ENCODE measurements at regions not wholly inside any gene's neighbourhood (a gene's known extent, or its start where the extent isn't known, plus 50 kb on each side); places are given as distances from the start of the nearest gene placed in this dataset.
A peak's percentile ranks its signal among the peaks of the same experiment; 100 is the strongest.

DNA sequence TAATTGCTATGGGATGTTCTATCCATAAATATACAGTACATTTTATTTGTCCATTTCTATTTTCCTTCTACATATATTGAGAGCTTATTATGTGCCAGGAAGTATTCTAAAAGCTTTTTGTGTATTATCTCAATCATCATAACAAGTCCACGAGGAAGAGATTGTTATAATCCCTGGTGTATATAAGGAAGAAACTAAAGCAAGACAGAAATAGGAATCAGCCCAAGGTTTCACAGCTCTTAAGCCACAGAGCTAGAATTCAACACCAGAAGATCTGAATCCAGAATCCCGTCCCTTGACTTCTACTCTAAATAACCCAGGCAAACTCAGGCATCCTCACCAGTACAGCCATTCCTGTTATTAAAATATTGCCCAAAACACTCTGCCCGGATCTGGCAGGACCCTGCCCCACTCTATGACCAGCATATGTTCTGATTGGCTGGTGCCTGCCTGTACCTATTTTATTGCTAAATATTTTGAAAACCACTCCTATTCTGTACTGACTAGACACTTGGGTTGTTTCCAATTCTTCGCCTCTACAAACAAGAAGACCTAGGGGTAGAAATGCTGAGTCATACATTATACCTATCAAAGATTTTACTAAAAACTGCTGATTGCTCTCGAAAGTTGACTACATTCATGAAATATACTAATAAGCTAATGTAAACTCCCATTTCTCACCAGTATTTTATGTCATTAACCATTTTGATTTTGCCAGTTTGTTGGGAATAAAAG is 297.4 kb downstream of the ENC1 start:
- DNase-seq (ENCODE audit: low read depth, low spot score) (no peak), ATAC-seq (peak; percentile 20; the same call in 1 of the 2 replicates)
- Histone ChIP-seq H3K4me1 (ENCODE audit: control insufficient read depth in 1 of 2, insufficient read depth in 2 of 2, low read length in 2 of 2) (peaks cover 6 to 8% of the 10 kb centered on the region in 2 experiments; a peak in 2 of 4 replicates), H3K9ac (ENCODE audit: low read length) (no peak overlapping the region), H3K9me2 (ENCODE audit: insufficient read depth) (no peaks in the 10 kb centered on the region), H3K4me2 (ENCODE audit: low read length) (no peak overlapping the region), H2AFZ (ENCODE audit: low read depth, low read length, poor library complexity, severe bottlenecking) (no peak overlapping the region), H4K20me1 (ENCODE audit: insufficient read depth) (no peaks in the 10 kb centered on the region), H3K27ac (ENCODE audit: low read depth, low read length) (no peak overlapping the region), H3K4me3 (replicated peaks in 1 of 2; ENCODE audit: low read depth in 1 of 2, low read length in 2 of 2) (no peak overlapping the region), H3K36me3 (ENCODE audit: control insufficient read depth in 1 of 2, insufficient read depth in 2 of 2, low read length in 2 of 2) (no peaks in the 10 kb centered on the region), H3K27me3 (ENCODE audit: insufficient read depth, low read length) (no peaks in the 10 kb centered on the region), H3K9me3 (ENCODE audit: control insufficient read depth in 1 of 2, insufficient read depth in 1 of 2, low read depth in 1 of 2, low read length in 2 of 2) (no peaks in the 10 kb centered on the region), H3K79me2 (ENCODE audit: insufficient read depth, low read length) (no peaks in the 10 kb centered on the region)
- intact Hi-C loops (cut with micrococcal nuclease): loop anchor here (5.0 kb wide), 1 partner anchor 299 kb away; the partner anchor contains the start of gene ENC1
- no peak for TF ChIP-seq CEBPB (IDR thresholded peaks at IDR 0.05; ENCODE audit: low read depth)
- TF ChIP-seq ZNF274 (IDR thresholded peaks at IDR 0.05; ENCODE audit: low read depth, low read length): no peak
- TF ChIP-seq RAD21 (IDR thresholded peaks at IDR 0.05; ENCODE audit: low read depth): no peak
- TF ChIP-seq ZFX (IDR thresholded peaks at IDR 0.05): no peak
- TF ChIP-seq, protein P1, sequence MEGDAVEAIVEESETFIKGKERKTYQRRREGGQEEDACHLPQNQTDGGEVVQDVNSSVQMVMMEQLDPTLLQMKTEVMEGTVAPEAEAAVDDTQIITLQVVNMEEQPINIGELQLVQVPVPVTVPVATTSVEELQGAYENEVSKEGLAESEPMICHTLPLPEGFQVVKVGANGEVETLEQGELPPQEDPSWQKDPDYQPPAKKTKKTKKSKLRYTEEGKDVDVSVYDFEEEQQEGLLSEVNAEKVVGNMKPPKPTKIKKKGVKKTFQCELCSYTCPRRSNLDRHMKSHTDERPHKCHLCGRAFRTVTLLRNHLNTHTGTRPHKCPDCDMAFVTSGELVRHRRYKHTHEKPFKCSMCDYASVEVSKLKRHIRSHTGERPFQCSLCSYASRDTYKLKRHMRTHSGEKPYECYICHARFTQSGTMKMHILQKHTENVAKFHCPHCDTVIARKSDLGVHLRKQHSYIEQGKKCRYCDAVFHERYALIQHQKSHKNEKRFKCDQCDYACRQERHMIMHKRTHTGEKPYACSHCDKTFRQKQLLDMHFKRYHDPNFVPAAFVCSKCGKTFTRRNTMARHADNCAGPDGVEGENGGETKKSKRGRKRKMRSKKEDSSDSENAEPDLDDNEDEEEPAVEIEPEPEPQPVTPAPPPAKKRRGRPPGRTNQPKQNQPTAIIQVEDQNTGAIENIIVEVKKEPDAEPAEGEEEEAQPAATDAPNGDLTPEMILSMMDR (IDR thresholded peaks at IDR 0.05 in 2 of 3, conservative IDR thresholded peaks at IDR 0.05 in 1 of 3; ENCODE audit: borderline replicate concordance in 1 of 3, insufficient read depth in 1 of 3, low read depth in 2 of 3, low read length in 2 of 3): no peak
- no peak for TF ChIP-seq ATF3 (IDR thresholded peaks at IDR 0.05)
- TF ChIP-seq FOSL1 (IDR thresholded peaks at IDR 0.05; ENCODE audit: low read depth): no peak
- TF ChIP-seq REST (IDR thresholded peaks at IDR 0.05; ENCODE audit: low read depth): no peak
- TF ChIP-seq JUND (IDR thresholded peaks at IDR 0.05): no peak
- TF ChIP-seq SRF (IDR thresholded peaks at IDR 0.05; ENCODE audit: low read depth): no peak
- TF ChIP-seq ZBTB33 (IDR thresholded peaks at IDR 0.05; ENCODE audit: extremely low read depth, insufficient replicate concordance, low read length): no peak
- TF ChIP-seq, protein P2, sequence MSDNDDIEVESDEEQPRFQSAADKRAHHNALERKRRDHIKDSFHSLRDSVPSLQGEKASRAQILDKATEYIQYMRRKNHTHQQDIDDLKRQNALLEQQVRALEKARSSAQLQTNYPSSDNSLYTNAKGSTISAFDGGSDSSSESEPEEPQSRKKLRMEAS (IDR thresholded peaks at IDR 0.05): no peak
- TF ChIP-seq SIN3A (IDR thresholded peaks at IDR 0.05; ENCODE audit: low read depth): no peak
- no peak for TF ChIP-seq EGR1 (IDR thresholded peaks at IDR 0.05; ENCODE audit: low read depth)
- no peak for TF ChIP-seq ELF1 (IDR thresholded peaks at IDR 0.05; ENCODE audit: borderline replicate concordance, low read depth)
- TF ChIP-seq POLR2AphosphoS5 (IDR thresholded peaks at IDR 0.05; ENCODE audit: low read depth, low read length): no peak
- ChIA-PET POLR2A (no interaction called here), RAD21 (ENCODE audit: low non-redundant PET in 1 of 2, low total read pairs in 2 of 2, uncharacterized antibody in 2 of 2, unreplicated experiment in 2 of 2) (no interaction called here), CTCF (no interaction called here)
- BruUV-seq (replicated peaks): no TSS peak
